Testis (tissue), 2 donors: ENCODE measurements at regions not wholly inside any gene's neighbourhood (a gene's known extent, or its start where the extent isn't known, plus 50 kb on each side); places are given as distances from the start of the nearest gene placed in this dataset.

Source experiments
- DNase-seq: peaks from one replicate; pipeline ENCODE4 v3.0.0-alpha.2; 2019
- H3K27ac ChIP-seq, 2 donors: fragments of 200-600 bp; sonication (generic); one replicate each; pipeline ENCODE4 v1.5.1; 2019
- H3K27me3 ChIP-seq: fragments of 200-600 bp; sonication (generic); one replicate; pipeline ENCODE4 v1.5.1; 2019
- H3K36me3 ChIP-seq: fragments of 200-600 bp; sonication (generic); one replicate; pipeline ENCODE4 v1.5.1; 2017; ENCODE audit warnings: low read depth; ENCODE audit errors: missing control alignments
- H3K4me1 ChIP-seq: fragments of 200-600 bp; sonication (generic); one replicate; pipeline ENCODE4 v1.5.1; 2019
- H3K4me3 ChIP-seq, 2 donors: fragments of 200-600 bp; sonication (generic); one replicate each; pipeline ENCODE4 v1.5.1; 2017 to 2019
- H3K9me3 ChIP-seq: fragments of 200-600 bp; sonication (generic); one replicate; pipeline ENCODE4 v1.5.1; 2017
- CTCF ChIP-seq, 3 experiments: fragments of 450-650 bp in 2 of 3; fragments of 200-600 bp in 1 of 3; sonication (generic) in 1 of 3; IDR thresholded peaks; one replicate each; pipeline ENCODE4 v1.5.1; 2016 to 2019; ENCODE audit warnings: antibody characterized with exemption in 3 of 3, mild to moderate bottlenecking in 2 of 3, moderate library complexity in 1 of 3
- POLR2A ChIP-seq: fragments of 450-650 bp; IDR thresholded peaks from one replicate; pipeline ENCODE4 v1.6.1; 2017; ENCODE audit warnings: antibody characterized with exemption, mild to moderate bottlenecking, moderate library complexity
- WGBS, 2 donors: methylation state at CpG; one replicate each; pipeline ENCODE4 v1.1.5; 2018; 5-methylcytosine and 5-hydroxymethylcytosine counted together
- intact Hi-C: fragments of 100-400 bp; cut with DNase I; formaldehyde crosslinking; loops from one replicate; pipeline ENCODE4 v1.15.1; 2023; ENCODE audit warnings: low total_unique reads

- DNase-seq = no peak
- Histone ChIP-seq H3K36me3 (no peaks in the 10 kb centered on the region), H3K4me1 (no peaks in the 10 kb centered on the region), H3K27me3 (no peaks in the 10 kb centered on the region), H3K9me3 (no peaks in the 10 kb centered on the region), H3K27ac (no peak overlapping the region), H3K4me3 (no peak overlapping the region)
- TF ChIP-seq POLR2A = no peak
- no peak for TF ChIP-seq CTCF (IDR thresholded peaks at IDR 0.05)
- 68 to 83% methylated on average over 7 of the region's 7 CpGs for WGBS, 2 donors
- intact Hi-C loops = no loop called here
These were observed 478.7 kb upstream of the MYT1L start for GRCh38 chr2:2809771-2810170.

- no peak overlapping the region for H3K4me3 ChIP-seq
- H3K9me3 ChIP-seq = no peaks in the 10 kb centered on the region
- intact Hi-C loops = no loop called here
- no peak overlapping the region for H3K27ac ChIP-seq
- no peak for DNase-seq
- WGBS, 2 donors = 79 to 81% methylated on average over 7 of the region's 7 CpGs
- H3K4me1 ChIP-seq = no peaks in the 10 kb centered on the region
- no peaks in the 10 kb centered on the region for H3K27me3 ChIP-seq
- H3K36me3 ChIP-seq = no peaks in the 10 kb centered on the region
- TF ChIP-seq CTCF (IDR thresholded peaks at IDR 0.05) (no peak), POLR2A (no peak)
These were observed 477.5 kb upstream of the MYT1L start for GRCh38 chr2:2808551-2809058.

- TF ChIP-seq POLR2A (no peak), CTCF (IDR thresholded peaks at IDR 0.05) (no peak)
These were observed 475.6 kb upstream of the MYT1L start for GRCh38 chr2:2806711-2807110.

GRCh38 chr2:2805263-2805662 lies 474.2 kb upstream of the MYT1L start:
- Histone ChIP-seq H3K4me1 (no peaks in the 10 kb centered on the region), H3K4me3 (no peak overlapping the region), H3K36me3 (no peaks in the 10 kb centered on the region), H3K27me3 (no peaks in the 10 kb centered on the region), H3K9me3 (no peaks in the 10 kb centered on the region), H3K27ac (no peak overlapping the region)
- intact Hi-C loops = no loop called here
- no peak for DNase-seq
- no peak for TF ChIP-seq POLR2A
- TF ChIP-seq CTCF (IDR thresholded peaks at IDR 0.05) = no peak
- WGBS, 2 donors = 78 to 86% methylated on average over 5 of the region's 5 CpGs

More at GRCh38 chr2:2806711-2807110, 475.6 kb upstream of the MYT1L start:
- Histone ChIP-seq H3K4me3 (no peak overlapping the region), H3K4me1 (no peaks in the 10 kb centered on the region), H3K9me3 (no peaks in the 10 kb centered on the region), H3K27me3 (no peaks in the 10 kb centered on the region), H3K36me3 (no peaks in the 10 kb centered on the region), H3K27ac (no peak overlapping the region)
- WGBS, 2 donors = 88 to 95% methylated on average over 5 to 7 of the region's 7 CpGs
- DNase-seq = no peak
- intact Hi-C loops = no loop called here

- Histone ChIP-seq H3K36me3 (no peaks in the 10 kb centered on the region), H3K27ac (no peak overlapping the region), H3K4me1 (no peaks in the 10 kb centered on the region), H3K9me3 (no peaks in the 10 kb centered on the region), H3K4me3 (no peak overlapping the region), H3K27me3 (no peaks in the 10 kb centered on the region)
- DNase-seq = no peak
- WGBS, 2 donors = 92 to 93% methylated on average over 15 of the region's 15 CpGs
- intact Hi-C loops = no loop called here
- TF ChIP-seq POLR2A (no peak), CTCF (IDR thresholded peaks at IDR 0.05) (no peak)
These were observed 473.5 kb upstream of the MYT1L start for GRCh38 chr2:2804528-2804927.
